GM23338 (cell line): ENCODE measurements at regions not wholly inside any gene's neighbourhood (a gene's known extent, or its start where the extent isn't known, plus 50 kb on each side); places are given as distances from the start of the nearest gene placed in this dataset.

Experiments
- ATAC-seq: fragments of 200-7000 bp; cut with Tn5 transposase; 3 replicates; pipeline ENCODE4 v1.9.1; 2020
- DNase-seq: peaks from one replicate; pipeline ENCODE4 v3.0.0-alpha.2; 2015; ENCODE audit warnings: low spot score
- H2AFZ ChIP-seq: fragments of 200-600 bp; sonication (generic); 2 replicates; pipeline ENCODE4 v1.8.0; 2016; ENCODE audit warnings: antibody characterized with exemption, mild to moderate bottlenecking, moderate library complexity
- H3F3A ChIP-seq: fragments of 200-600 bp; sonication (generic); replicated peaks from 2 replicates; pipeline ENCODE4 v1.8.0; 2017; ENCODE audit warnings: antibody characterized with exemption, mixed run types, low read depth
- H3K27ac ChIP-seq: fragments of 200-600 bp; sonication (generic); 2 replicates; pipeline ENCODE4 v1.6.1; 2016; ENCODE audit warnings: low read depth
- H3K27me3 ChIP-seq: fragments of 200-600 bp; sonication (generic); 2 replicates; pipeline ENCODE4 v1.8.0; 2016; ENCODE audit warnings: mild to moderate bottlenecking, mixed run types, moderate library complexity; ENCODE audit not compliant: insufficient read depth
- H3K36me3 ChIP-seq: fragments of 200-600 bp; sonication (generic); 2 replicates; pipeline ENCODE4 v1.8.0; 2016; ENCODE audit warnings: mild to moderate bottlenecking; ENCODE audit not compliant: insufficient read depth
- H3K4me1 ChIP-seq: fragments of 200-600 bp; sonication (generic); 2 replicates; pipeline ENCODE4 v1.8.0; 2016; ENCODE audit warnings: mild to moderate bottlenecking, moderate library complexity; ENCODE audit not compliant: insufficient read depth
- H3K4me2 ChIP-seq: fragments of 200-600 bp; sonication (generic); 2 replicates; pipeline ENCODE4 v1.7.1; 2017; ENCODE audit warnings: mixed run types
- H3K4me3 ChIP-seq: fragments of 200-600 bp; sonication (generic); 2 replicates; pipeline ENCODE4 v1.6.1; 2016; ENCODE audit warnings: mixed run types
- H3K79me2 ChIP-seq: fragments of 200-600 bp; sonication (generic); replicated peaks from 2 replicates; pipeline ENCODE4 v1.8.0; 2017; ENCODE audit warnings: mild to moderate bottlenecking; ENCODE audit not compliant: insufficient read depth
- H3K9me2 ChIP-seq: fragments of 200-600 bp; sonication (generic); 2 replicates; pipeline ENCODE4 v1.8.0; 2017; ENCODE audit not compliant: insufficient read depth
- H4K20me1 ChIP-seq: fragments of 200-600 bp; sonication (generic); replicated peaks from 2 replicates; pipeline ENCODE4 v1.8.0; 2017; ENCODE audit warnings: mild to moderate bottlenecking; ENCODE audit not compliant: insufficient read depth
- H3K27ac Mint-ChIP-seq: 2 replicates; pipeline ENCODE4 v1.8.0; 2020; ENCODE audit warnings: inconsistent platforms, mild to moderate bottlenecking, moderate library complexity, mixed read lengths
- H3K27me3 Mint-ChIP-seq: 3 replicates; pipeline ENCODE4 v1.8.0; 2022; ENCODE audit warnings: low read depth, mild to moderate bottlenecking, moderate library complexity, mixed read lengths, inconsistent platforms; ENCODE audit not compliant: insufficient read depth, poor library complexity
- H3K36me3 Mint-ChIP-seq: 3 replicates; pipeline ENCODE4 v1.8.0; 2021; ENCODE audit warnings: low read depth, mild to moderate bottlenecking, inconsistent platforms, moderate library complexity, mixed read lengths
- H3K4me1 Mint-ChIP-seq: 3 replicates; pipeline ENCODE4 v1.8.0; 2020; ENCODE audit warnings: mild to moderate bottlenecking, inconsistent platforms, mixed read lengths
- H3K4me3 Mint-ChIP-seq: 3 replicates; pipeline ENCODE4 v1.8.0; 2021; ENCODE audit warnings: moderate library complexity, mild to moderate bottlenecking, inconsistent platforms, mixed read lengths
- H3K9me3 Mint-ChIP-seq: 3 replicates; pipeline ENCODE4 v1.8.0; 2020; ENCODE audit warnings: moderate library complexity, mild to moderate bottlenecking, inconsistent platforms, mixed read lengths
- CREB1 ChIP-seq: fragments of 250-450 bp; sonication (Bioruptor Pico); IDR thresholded peaks from 2 replicates; pipeline ENCODE4 v1.5.0; 2020; ENCODE audit warnings: low read depth, mild to moderate bottlenecking, moderate library complexity
- EZH2 ChIP-seq: fragments of 200-600 bp; sonication (generic); IDR thresholded peaks from one replicate; pipeline ENCODE4 v1.8.0; 2017; ENCODE audit warnings: antibody characterized with exemption, mild to moderate bottlenecking, low read depth; ENCODE audit not compliant: unreplicated experiment
- EZH2phosphoT487 ChIP-seq: fragments of 200-600 bp; sonication (generic); IDR thresholded peaks from one replicate; pipeline ENCODE4 v1.8.1; 2018; ENCODE audit warnings: antibody characterized with exemption; ENCODE audit not compliant: unreplicated experiment
- JUNB ChIP-seq: IDR thresholded peaks from one replicate; pipeline ENCODE4 v1.6.1; 2016; ENCODE audit warnings: antibody characterized with exemption; ENCODE audit not compliant: unreplicated experiment
- NANOG ChIP-seq: IDR thresholded peaks from 2 replicates; pipeline ENCODE4 v1.6.1; 2016; ENCODE audit warnings: antibody characterized with exemption, borderline replicate concordance
- POLR2AphosphoS5 ChIP-seq: IDR thresholded peaks from 2 replicates; pipeline ENCODE4 v1.6.1; 2016; ENCODE audit warnings: antibody characterized with exemption, low read depth
- STAT1 ChIP-seq: IDR thresholded peaks from one replicate; pipeline ENCODE4 v1.6.1; 2016; ENCODE audit warnings: antibody characterized with exemption; ENCODE audit not compliant: unreplicated experiment
- ZNF114 ChIP-seq: fragments of 250-450 bp; sonication (Bioruptor Pico); IDR thresholded peaks from 2 replicates; pipeline ENCODE4 v1.5.0; 2020; ENCODE audit warnings: mild to moderate bottlenecking, moderate library complexity
- ZNF331 ChIP-seq: fragments of 250-450 bp; sonication (Bioruptor Pico); IDR thresholded peaks from 2 replicates; pipeline ENCODE4 v1.5.0; 2020; ENCODE audit warnings: low read depth, mild to moderate bottlenecking, moderate library complexity
- TF ChIP-seq, protein P1 (sequence below): IDR thresholded peaks from one replicate; pipeline ENCODE4 v1.6.1; 2018; ENCODE audit warnings: antibody characterized with exemption; ENCODE audit not compliant: unreplicated experiment
- TF ChIP-seq, protein P2 (sequence below), 2 experiments: fragments of 200-600 bp in 1 of 2; sonication (generic) in 1 of 2; conservative IDR thresholded peaks; 2 replicates each; pipeline versions ENCODE4 v1.5.1 to v1.6.1; 2016 to 2017; ENCODE audit warnings: antibody characterized with exemption in 2 of 2, low read depth in 2 of 2, mild to moderate bottlenecking in 2 of 2, moderate library complexity in 1 of 2
- TF ChIP-seq, protein P3 (sequence below): IDR thresholded peaks from 2 replicates; pipeline ENCODE4 v1.6.1; 2016; ENCODE audit warnings: antibody characterized with exemption
- TF ChIP-seq, protein P4 (sequence below): fragments of 250-450 bp; sonication (Bioruptor Pico); IDR thresholded peaks from 2 replicates; pipeline ENCODE4 v1.5.0; 2020; ENCODE audit warnings: mild to moderate bottlenecking, moderate library complexity

DNA sequence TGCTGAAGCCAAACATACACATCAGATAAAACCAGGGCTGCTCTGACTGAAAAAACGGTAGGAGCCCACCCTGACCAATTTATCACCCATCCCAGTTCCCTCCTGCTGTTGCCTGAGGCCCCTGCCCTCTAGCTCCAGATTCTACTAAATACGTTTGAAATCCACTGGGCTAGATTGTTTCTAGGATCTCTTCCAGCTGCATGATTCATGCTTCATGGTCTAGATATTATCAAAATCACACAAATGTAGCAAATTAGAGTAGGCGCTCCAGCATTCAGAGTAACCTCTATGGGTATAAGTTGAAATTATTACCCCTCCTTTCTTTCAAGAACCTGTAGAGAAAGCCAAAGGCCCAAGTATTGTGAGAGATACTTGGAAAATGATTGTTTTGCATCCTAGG is 151.2 kb upstream of the FAM13C start:
- H3F3A ChIP-seq = no peaks in the 10 kb centered on the region
- H3K27ac ChIP-seq = no peak overlapping the region
- H3K9me2 ChIP-seq = no peaks in the 10 kb centered on the region
- H3K4me3 ChIP-seq = no peak overlapping the region
- Mint-ChIP-seq H3K4me1 (peaks cover 8% of the 10 kb centered on the region; the same call in 2 of the 3 replicates), H3K9me3 (no peaks in the 10 kb centered on the region), H3K4me3 (no peak overlapping the region), H3K27ac (no peak overlapping the region), H3K27me3 (peaks cover 4% of the 10 kb centered on the region), H3K36me3 (no peaks in the 10 kb centered on the region)
- DNase-seq = no peak
- no peak overlapping the region for H3K4me2 ChIP-seq
- no peaks in the 10 kb centered on the region for H3K79me2 ChIP-seq
- no peak overlapping the region for H2AFZ ChIP-seq
- H3K36me3 ChIP-seq = no peaks in the 10 kb centered on the region
- no peaks in the 10 kb centered on the region for H3K27me3 ChIP-seq
- TF ChIP-seq STAT1 (no peak), ZNF331 (CRISPR knock-in tag) (no peak), POLR2AphosphoS5 (no peak), EZH2 (no peak), JUNB (no peak), EZH2phosphoT487 (no peak), ZNF114 (CRISPR knock-in tag) (no peak), CREB1 (CRISPR knock-in tag) (no peak), NANOG (no peak)
- TF ChIP-seq, protein P1, sequence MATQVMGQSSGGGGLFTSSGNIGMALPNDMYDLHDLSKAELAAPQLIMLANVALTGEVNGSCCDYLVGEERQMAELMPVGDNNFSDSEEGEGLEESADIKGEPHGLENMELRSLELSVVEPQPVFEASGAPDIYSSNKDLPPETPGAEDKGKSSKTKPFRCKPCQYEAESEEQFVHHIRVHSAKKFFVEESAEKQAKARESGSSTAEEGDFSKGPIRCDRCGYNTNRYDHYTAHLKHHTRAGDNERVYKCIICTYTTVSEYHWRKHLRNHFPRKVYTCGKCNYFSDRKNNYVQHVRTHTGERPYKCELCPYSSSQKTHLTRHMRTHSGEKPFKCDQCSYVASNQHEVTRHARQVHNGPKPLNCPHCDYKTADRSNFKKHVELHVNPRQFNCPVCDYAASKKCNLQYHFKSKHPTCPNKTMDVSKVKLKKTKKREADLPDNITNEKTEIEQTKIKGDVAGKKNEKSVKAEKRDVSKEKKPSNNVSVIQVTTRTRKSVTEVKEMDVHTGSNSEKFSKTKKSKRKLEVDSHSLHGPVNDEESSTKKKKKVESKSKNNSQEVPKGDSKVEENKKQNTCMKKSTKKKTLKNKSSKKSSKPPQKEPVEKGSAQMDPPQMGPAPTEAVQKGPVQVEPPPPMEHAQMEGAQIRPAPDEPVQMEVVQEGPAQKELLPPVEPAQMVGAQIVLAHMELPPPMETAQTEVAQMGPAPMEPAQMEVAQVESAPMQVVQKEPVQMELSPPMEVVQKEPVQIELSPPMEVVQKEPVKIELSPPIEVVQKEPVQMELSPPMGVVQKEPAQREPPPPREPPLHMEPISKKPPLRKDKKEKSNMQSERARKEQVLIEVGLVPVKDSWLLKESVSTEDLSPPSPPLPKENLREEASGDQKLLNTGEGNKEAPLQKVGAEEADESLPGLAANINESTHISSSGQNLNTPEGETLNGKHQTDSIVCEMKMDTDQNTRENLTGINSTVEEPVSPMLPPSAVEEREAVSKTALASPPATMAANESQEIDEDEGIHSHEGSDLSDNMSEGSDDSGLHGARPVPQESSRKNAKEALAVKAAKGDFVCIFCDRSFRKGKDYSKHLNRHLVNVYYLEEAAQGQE = no peak
- TF ChIP-seq, protein P2, sequence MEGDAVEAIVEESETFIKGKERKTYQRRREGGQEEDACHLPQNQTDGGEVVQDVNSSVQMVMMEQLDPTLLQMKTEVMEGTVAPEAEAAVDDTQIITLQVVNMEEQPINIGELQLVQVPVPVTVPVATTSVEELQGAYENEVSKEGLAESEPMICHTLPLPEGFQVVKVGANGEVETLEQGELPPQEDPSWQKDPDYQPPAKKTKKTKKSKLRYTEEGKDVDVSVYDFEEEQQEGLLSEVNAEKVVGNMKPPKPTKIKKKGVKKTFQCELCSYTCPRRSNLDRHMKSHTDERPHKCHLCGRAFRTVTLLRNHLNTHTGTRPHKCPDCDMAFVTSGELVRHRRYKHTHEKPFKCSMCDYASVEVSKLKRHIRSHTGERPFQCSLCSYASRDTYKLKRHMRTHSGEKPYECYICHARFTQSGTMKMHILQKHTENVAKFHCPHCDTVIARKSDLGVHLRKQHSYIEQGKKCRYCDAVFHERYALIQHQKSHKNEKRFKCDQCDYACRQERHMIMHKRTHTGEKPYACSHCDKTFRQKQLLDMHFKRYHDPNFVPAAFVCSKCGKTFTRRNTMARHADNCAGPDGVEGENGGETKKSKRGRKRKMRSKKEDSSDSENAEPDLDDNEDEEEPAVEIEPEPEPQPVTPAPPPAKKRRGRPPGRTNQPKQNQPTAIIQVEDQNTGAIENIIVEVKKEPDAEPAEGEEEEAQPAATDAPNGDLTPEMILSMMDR (conservative IDR thresholded peaks at IDR 0.05; ENCODE audit: low read depth in 2 of 2) = no peak
- TF ChIP-seq, protein P3, sequence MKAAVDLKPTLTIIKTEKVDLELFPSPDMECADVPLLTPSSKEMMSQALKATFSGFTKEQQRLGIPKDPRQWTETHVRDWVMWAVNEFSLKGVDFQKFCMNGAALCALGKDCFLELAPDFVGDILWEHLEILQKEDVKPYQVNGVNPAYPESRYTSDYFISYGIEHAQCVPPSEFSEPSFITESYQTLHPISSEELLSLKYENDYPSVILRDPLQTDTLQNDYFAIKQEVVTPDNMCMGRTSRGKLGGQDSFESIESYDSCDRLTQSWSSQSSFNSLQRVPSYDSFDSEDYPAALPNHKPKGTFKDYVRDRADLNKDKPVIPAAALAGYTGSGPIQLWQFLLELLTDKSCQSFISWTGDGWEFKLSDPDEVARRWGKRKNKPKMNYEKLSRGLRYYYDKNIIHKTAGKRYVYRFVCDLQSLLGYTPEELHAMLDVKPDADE = no peak
- TF ChIP-seq, protein P4, sequence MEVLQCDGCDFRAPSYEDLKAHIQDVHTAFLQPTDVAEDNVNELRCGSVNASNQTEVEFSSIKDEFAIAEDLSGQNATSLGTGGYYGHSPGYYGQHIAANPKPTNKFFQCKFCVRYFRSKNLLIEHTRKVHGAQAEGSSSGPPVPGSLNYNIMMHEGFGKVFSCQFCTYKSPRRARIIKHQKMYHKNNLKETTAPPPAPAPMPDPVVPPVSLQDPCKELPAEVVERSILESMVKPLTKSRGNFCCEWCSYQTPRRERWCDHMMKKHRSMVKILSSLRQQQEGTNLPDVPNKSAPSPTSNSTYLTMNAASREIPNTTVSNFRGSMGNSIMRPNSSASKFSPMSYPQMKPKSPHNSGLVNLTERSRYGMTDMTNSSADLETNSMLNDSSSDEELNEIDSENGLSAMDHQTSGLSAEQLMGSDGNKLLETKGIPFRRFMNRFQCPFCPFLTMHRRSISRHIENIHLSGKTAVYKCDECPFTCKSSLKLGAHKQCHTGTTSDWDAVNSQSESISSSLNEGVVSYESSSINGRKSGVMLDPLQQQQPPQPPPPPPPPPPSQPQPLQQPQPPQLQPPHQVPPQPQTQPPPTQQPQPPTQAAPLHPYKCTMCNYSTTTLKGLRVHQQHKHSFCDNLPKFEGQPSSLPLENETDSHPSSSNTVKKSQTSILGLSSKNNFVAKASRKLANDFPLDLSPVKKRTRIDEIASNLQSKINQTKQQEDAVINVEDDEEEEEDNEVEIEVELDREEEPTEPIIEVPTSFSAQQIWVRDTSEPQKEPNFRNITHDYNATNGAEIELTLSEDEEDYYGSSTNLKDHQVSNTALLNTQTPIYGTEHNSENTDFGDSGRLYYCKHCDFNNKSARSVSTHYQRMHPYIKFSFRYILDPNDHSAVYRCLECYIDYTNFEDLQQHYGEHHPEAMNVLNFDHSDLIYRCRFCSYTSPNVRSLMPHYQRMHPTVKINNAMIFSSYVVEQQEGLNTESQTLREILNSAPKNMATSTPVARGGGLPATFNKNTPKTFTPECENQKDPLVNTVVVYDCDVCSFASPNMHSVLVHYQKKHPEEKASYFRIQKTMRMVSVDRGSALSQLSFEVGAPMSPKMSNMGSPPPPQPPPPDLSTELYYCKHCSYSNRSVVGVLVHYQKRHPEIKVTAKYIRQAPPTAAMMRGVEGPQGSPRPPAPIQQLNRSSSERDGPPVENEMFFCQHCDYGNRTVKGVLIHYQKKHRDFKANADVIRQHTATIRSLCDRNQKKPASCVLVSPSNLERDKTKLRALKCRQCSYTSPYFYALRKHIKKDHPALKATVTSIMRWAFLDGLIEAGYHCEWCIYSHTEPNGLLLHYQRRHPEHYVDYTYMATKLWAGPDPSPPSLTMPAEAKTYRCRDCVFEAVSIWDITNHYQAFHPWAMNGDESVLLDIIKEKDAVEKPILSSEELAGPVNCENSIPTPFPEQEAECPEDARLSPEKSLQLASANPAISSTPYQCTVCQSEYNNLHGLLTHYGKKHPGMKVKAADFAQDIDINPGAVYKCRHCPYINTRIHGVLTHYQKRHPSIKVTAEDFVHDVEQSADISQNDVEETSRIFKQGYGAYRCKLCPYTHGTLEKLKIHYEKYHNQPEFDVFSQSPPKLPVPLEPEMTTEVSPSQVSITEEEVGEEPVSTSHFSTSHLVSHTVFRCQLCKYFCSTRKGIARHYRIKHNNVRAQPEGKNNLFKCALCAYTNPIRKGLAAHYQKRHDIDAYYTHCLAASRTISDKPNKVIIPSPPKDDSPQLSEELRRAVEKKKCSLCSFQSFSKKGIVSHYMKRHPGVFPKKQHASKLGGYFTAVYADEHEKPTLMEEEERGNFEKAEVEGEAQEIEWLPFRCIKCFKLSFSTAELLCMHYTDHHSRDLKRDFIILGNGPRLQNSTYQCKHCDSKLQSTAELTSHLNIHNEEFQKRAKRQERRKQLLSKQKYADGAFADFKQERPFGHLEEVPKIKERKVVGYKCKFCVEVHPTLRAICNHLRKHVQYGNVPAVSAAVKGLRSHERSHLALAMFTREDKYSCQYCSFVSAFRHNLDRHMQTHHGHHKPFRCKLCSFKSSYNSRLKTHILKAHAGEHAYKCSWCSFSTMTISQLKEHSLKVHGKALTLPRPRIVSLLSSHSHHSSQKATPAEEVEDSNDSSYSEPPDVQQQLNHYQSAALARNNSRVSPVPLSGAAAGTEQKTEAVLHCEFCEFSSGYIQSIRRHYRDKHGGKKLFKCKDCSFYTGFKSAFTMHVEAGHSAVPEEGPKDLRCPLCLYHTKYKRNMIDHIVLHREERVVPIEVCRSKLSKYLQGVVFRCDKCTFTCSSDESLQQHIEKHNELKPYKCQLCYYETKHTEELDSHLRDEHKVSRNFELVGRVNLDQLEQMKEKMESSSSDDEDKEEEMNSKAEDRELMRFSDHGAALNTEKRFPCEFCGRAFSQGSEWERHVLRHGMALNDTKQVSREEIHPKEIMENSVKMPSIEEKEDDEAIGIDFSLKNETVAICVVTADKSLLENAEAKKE = no peak
- no peak for ATAC-seq
- H3K4me1 ChIP-seq = peaks cover 9% of the 10 kb centered on the region; the same call in 1 of the 2 replicates
- no peaks in the 10 kb centered on the region for H4K20me1 ChIP-seq
